Heart left ventricle (tissue), 16 donors: ENCODE measurements at regions not wholly inside any gene's neighbourhood (a gene's known extent, or its start where the extent isn't known, plus 50 kb on each side); places are given as distances from the start of the nearest gene placed in this dataset.
"Not testable (repeated sequence)": the region's sequence is repeated elsewhere in the genome, so short reads cannot be mapped to it uniquely, and the experiment has no call there.

Experiments
- ATAC-seq, 4 donors: fragments of 200-7000 bp; cut with Tn5 transposase; one replicate each; pipeline ENCODE4 v1.9.1; 2020 to 2022; ENCODE audit warnings: moderate library complexity in 4 of 4, mild to moderate bottlenecking in 3 of 4, moderate number of reproducible peaks in 1 of 4
- DNase-seq, 5 donors: peaks; one replicate each; pipeline ENCODE4 v3.0.0-alpha.2; 2020
- H3K27ac ChIP-seq, 12 donors: fragments of 200-600 bp; sonication (generic) in 4 of 12; one replicate each; pipeline versions ENCODE4 v1.5.0 to v1.8.0; 2016 to 2022; ENCODE audit warnings: mild to moderate bottlenecking in 2 of 12
- H3K27me3 ChIP-seq, 9 donors: fragments of 200-600 bp; sonication (generic) in 2 of 9; one replicate each; pipeline versions ENCODE4 v1.5.1 to v1.8.0; 2016 to 2022; ENCODE audit warnings: mild to moderate bottlenecking in 3 of 9
- H3K36me3 ChIP-seq, 9 donors: fragments of 200-600 bp; sonication (generic) in 2 of 9; one replicate each; pipeline versions ENCODE4 v1.5.0 to v1.8.0; 2018 to 2022; ENCODE audit warnings: mild to moderate bottlenecking in 2 of 9
- H3K4me1 ChIP-seq, 12 donors: fragments of 200-600 bp; sonication (generic) in 4 of 12; one replicate each; pipeline versions ENCODE4 v1.5.0 to v1.8.0; 2016 to 2022; ENCODE audit warnings: mild to moderate bottlenecking in 3 of 12
- H3K4me3 ChIP-seq, 12 donors: fragments of 200-600 bp; sonication (generic) in 4 of 12; one replicate each; pipeline versions ENCODE4 v1.5.0 to v1.8.0; 2017 to 2022; ENCODE audit warnings: mild to moderate bottlenecking in 9 of 12, moderate library complexity in 4 of 12
- H3K9me3 ChIP-seq, 12 donors: fragments of 200-600 bp; sonication (generic) in 4 of 12; one replicate each; pipeline versions ENCODE4 v1.5.0 to v1.8.0; 2016 to 2022; ENCODE audit warnings: mild to moderate bottlenecking in 1 of 12
- POLR2A ChIP-seq, 2 donors: fragments of 450-650 bp; IDR thresholded peaks; one replicate each; pipeline ENCODE4 v1.6.1; 2017; ENCODE audit warnings: antibody characterized with exemption in 2 of 2, mild to moderate bottlenecking in 2 of 2, moderate library complexity in 2 of 2
- WGBS, 4 donors: extraction: QIAGEN DNeasy Blood & Tissue Kit in 2 of 4; methylation state at CpG; one replicate each; pipeline versions ENCODE4 v1.1.5 to v1.1.7; 2013 to 2018; 5-methylcytosine and 5-hydroxymethylcytosine counted together
- intact Hi-C, 10 donors: fragments of 100-400 bp; cut with DNase I; formaldehyde crosslinking; loops; one replicate each; pipeline versions ENCODE4 v1.11.1 to v1.14.2; 2022
- TF ChIP-seq, protein P1 (sequence below), 12 donors: fragments of 200-600 bp; sonication (generic) in 4 of 12; IDR thresholded peaks; one replicate each; pipeline versions ENCODE4 v1.5.0 to v1.8.0; 2018 to 2022; ENCODE audit warnings: antibody characterized with exemption in 12 of 12, mild to moderate bottlenecking in 5 of 12
- donor health status: ischemic (EF 13 %, LVEDD 7.1; RV severe dilation, severe dysfunction).
- donor health status: healthy with polysubstance abuse.
- donor health status: DM: no; HTN: yes; CAD: no.
- donor health status: DM: no; HTN: no; CAD: no.
- donor health status: ischemic (EF 25% LVEDD 6.9; RV normal size, moderate dysfunction).
- donor health status: ischemic (EF 25% LVEDD 5.7; RV mildly dilated, moderate dysfunction).
- donor health status: healthy.
- donor health status: DM: yes; HTN: yes; CAD: no.
- donor health status: ischemic (EF 35%, LVEDD 5.7; RV mildly dilated, moderate dysfunction).
- donor health status: nonischemic (EF 11% LVEDD 7.7; RV severe dilation, severe dysfunction).
- donor health status: DM: yes; HTN: yes; CAD: no.
- donor health status: PGD.
- donor health status: ischemic (EF 29% LVEDD 5.4; RV normal size, mild dysfunction).
- donor health status: nonischemic (EF 23%, LVEDD 6.1; RV moderate dilation, normal function).

DNA sequence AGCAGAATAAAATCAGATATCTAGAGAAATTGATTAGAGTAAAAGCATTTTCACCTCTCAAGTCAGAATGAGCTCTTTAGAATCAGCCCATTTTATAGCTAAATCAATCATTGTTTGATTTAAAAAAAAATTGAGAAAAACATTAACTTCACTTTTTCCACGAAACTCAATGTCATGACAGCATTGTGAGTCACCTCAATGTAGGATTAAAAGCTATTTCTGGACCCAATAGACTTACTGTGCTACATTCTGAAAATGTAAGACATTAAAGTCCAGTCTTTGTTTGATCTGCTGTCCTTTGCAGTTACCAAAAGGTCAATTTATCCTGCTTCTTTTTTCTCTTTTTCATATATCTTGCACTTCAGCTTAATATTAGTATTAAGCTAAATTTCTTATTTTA lies 519.4 kb upstream of the ZNF337 start:
- WGBS, 4 donors, result 14 to 49% (median 37%) methylated on average over 1 of the region's 1 CpG
- no peak for TF ChIP-seq POLR2A (IDR thresholded peaks at IDR 0.05)
- TF ChIP-seq, protein P1, sequence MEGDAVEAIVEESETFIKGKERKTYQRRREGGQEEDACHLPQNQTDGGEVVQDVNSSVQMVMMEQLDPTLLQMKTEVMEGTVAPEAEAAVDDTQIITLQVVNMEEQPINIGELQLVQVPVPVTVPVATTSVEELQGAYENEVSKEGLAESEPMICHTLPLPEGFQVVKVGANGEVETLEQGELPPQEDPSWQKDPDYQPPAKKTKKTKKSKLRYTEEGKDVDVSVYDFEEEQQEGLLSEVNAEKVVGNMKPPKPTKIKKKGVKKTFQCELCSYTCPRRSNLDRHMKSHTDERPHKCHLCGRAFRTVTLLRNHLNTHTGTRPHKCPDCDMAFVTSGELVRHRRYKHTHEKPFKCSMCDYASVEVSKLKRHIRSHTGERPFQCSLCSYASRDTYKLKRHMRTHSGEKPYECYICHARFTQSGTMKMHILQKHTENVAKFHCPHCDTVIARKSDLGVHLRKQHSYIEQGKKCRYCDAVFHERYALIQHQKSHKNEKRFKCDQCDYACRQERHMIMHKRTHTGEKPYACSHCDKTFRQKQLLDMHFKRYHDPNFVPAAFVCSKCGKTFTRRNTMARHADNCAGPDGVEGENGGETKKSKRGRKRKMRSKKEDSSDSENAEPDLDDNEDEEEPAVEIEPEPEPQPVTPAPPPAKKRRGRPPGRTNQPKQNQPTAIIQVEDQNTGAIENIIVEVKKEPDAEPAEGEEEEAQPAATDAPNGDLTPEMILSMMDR (IDR thresholded peaks at IDR 0.05), result no peak
- H3K9me3 ChIP-seq, result no peaks in the 10 kb centered on the region

DNA sequence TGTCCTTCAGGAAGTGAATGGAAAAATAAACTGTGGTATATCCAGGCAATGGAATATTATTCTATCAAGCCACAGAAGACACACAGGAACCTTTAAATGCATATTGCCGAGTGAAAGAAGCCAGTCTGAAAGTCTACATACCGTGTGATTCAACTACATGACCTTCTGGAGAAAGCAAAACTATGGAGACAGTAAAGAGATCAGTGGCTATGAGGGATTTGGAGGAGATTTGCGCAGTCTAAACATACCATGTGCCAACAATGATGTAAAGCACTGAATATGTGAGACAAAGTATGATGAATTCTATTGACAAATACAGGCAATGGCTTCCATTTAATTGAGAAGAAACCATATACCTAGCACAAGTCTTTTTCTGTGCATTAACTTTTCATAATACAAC lies 518.3 kb upstream of the ZNF337 start:
- no peaks in the 10 kb centered on the region for H3K36me3 ChIP-seq
- H3K9me3 ChIP-seq, result no peaks in the 10 kb centered on the region
- DNase-seq, result no peak
- intact Hi-C loops, result no loop called here
- H3K27ac ChIP-seq, result no peak overlapping the region
- TF ChIP-seq, protein P1 (IDR thresholded peaks at IDR 0.05), result no peak
- TF ChIP-seq POLR2A (IDR thresholded peaks at IDR 0.05), result no peak
- no peak overlapping the region for H3K4me3 ChIP-seq
- ATAC-seq, result no peak
- no peaks in the 10 kb centered on the region for H3K4me1 ChIP-seq
- H3K27me3 ChIP-seq, result peaks cover 0 to 7% (median 0%) of the 10 kb centered on the region in 9 donors
- WGBS, 4 donors, result 55 to 58% (median 56%) methylated on average over 3 of the region's 3 CpGs

More for the DNA sequence above, 519.4 kb upstream of the ZNF337 start:
- Histone ChIP-seq H3K4me3 (no peak overlapping the region), H3K27me3 (peaks cover 0 to 5% (median 0%) of the 10 kb centered on the region in 9 donors), H3K4me1 (no peaks in the 10 kb centered on the region), H3K27ac (no peak overlapping the region), H3K36me3 (no peaks in the 10 kb centered on the region)
- intact Hi-C loops, result no loop called here
- DNase-seq (no peak), ATAC-seq (no peak)

DNA sequence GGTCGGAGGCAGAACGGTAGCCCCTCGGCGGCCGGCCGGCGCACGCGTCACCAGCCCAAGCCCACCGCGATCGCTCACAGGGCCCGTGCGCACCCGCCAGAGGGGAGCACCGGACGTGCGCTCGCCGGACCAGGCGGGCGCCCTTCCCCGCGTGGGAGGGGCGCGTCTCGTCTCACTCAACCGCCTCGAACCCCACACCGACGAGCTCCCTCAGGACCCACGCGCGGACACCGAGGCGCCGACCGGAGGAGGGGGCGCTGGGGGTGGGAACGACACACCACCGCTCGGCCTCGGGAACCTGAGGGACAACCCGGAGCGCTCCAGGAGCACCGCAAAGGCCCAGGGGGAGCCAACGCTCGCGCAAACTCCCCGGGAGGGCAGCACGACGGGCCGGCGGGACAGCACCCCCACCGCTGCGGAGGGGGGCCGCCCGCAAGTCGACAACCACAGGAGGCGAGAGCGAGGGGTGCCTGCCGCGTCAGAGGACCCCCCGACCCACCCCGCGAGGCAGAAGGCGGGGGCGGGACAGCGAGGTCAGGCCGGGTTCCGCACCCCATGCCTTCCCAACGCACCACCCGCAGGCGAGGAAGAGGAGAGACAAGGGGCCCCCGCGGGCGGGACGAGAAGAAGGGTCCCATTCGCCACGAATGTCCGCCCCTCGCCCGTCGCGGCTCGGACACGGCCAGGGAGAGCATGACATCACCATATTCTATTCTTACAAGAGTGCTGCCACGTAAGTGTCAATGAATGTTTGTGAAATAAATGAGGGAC lies 512.7 kb upstream of the ZNF337 start:
- DNase-seq (peak in 3 of 5 donors; percentile 9 to 64 (median 16)), ATAC-seq (no peak)
- Histone ChIP-seq H3K4me3 (peak overlapping the region in 10 of 12 donors; percentile 12 to 45 (median 28)), H3K36me3 (no peaks in the 10 kb centered on the region), H3K27ac (no peak overlapping the region), H3K4me1 (peaks cover 0 to 20% (median 0%) of the 10 kb centered on the region in 12 donors), H3K27me3 (peaks cover 16 to 53% (median 35%) of the 10 kb centered on the region in 9 donors), H3K9me3 (no peaks in the 10 kb centered on the region)
- 4 to 8% (median 5%) methylated on average over 47 to 88 of the region's 88 CpGs for WGBS, 4 donors
- intact Hi-C loops, result no loop called here
- TF ChIP-seq POLR2A (IDR thresholded peaks at IDR 0.05), result no peak
- TF ChIP-seq, protein P1 (IDR thresholded peaks at IDR 0.05), result no peak

DNA sequence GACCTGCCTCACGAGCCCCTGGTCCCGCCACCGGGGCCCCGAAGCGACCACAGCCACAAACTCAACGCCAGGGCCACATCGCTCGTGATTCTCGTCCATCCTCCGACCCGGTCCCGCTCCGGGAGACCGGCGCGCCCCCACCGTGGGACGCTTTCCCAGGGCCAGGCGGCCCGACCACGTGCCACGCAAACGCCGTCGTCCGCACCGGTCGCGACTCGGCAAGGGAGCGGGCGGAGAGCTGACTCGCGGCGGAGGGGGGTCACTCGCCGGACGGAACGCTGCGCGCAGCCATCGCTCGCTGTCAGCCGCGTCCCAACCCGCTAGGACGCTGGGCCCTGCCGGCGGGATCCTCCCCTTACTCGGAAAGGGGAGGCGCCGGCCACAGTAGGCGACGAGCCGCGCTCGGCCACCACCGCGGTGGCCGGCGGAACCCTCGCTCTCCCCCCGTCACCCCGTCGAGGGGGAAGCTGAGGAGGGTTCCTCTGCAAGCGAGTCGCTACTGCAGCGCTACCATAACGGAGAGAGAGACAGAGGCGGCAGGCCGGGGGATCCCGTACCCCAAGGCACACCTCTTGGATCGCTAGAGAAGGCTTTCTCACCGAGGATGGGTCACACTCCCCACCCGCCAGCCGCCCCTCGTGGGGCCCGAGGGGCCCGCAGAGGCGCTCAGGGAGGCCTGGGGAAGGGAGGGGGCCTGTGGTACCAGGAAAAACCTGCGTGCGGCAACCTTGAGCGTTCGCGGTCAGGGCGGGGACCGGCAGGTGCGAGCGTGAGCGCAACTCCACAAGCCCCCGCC lies 511.8 kb upstream of the ZNF337 start:
- no peaks in the 10 kb centered on the region for H3K36me3 ChIP-seq
- H3K27ac ChIP-seq, result no peak overlapping the region
- DNase-seq (peak in 3 of 5 donors; percentile 12 to 62 (median 17)), ATAC-seq (no peak)
- no peak for TF ChIP-seq POLR2A (IDR thresholded peaks at IDR 0.05)
- TF ChIP-seq, protein P1 (IDR thresholded peaks at IDR 0.05), result no peak
- peaks cover 0 to 20% (median 0%) of the 10 kb centered on the region in 12 donors for H3K4me1 ChIP-seq
- peak overlapping the region; percentile 12 to 45 (median 32) for H3K4me3 ChIP-seq
- intact Hi-C loops, result no loop called here
- no peaks in the 10 kb centered on the region for H3K9me3 ChIP-seq
- H3K27me3 ChIP-seq, result peaks cover 16 to 53% (median 35%) of the 10 kb centered on the region in 9 donors
- 3 to 6% (median 5%) methylated on average over 29 to 91 of the region's 91 CpGs for WGBS, 4 donors

DNA sequence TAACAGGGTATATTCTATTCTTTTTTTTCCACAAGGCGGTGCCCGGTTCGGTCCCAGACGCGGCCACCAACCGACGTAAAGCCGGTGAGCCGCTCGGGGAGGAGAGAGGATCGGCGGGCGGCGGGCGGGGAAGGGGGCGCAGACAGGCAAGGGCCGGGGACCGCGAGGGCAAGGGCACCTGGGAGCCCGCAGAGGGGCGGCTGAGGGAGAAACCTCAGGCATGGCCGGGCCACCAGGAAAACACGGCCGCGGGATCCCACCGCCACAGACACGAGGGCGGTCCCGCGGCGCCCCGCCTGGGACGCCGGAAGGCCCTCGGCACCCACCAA lies 511.3 kb upstream of the ZNF337 start:
- peak in 2 of 5 donors; percentile 7 to 63 for DNase-seq
- Histone ChIP-seq H3K4me3 (peak overlapping the region in 11 of 12 donors; percentile 18 to 45 (median 33)), H3K4me1 (peaks cover 0 to 20% (median 0%) of the 10 kb centered on the region in 12 donors), H3K27me3 (peaks cover 16 to 53% (median 35%) of the 10 kb centered on the region in 9 donors)
- H3K9me3 ChIP-seq, intact Hi-C loops, ATAC-seq, H3K36me3 ChIP-seq, H3K27ac ChIP-seq: not testable (repeated sequence)
- 2 to 5% (median 3%) methylated on average over 15 to 35 of the region's 35 CpGs for WGBS, 4 donors
